COLO668 (cell line): ENCODE measurements at regions not wholly inside any gene's neighbourhood (a gene's known extent, or its start where the extent isn't known, plus 50 kb on each side); places are given as distances from the start of the nearest gene placed in this dataset.
"Not testable (repeated sequence)": the region's sequence is repeated elsewhere in the genome, so short reads cannot be mapped to it uniquely, and the experiment has no call there.

Experiments used
- DNase-seq: peaks from one replicate; lab custom pipeline; 2025; ENCODE audit not compliant: unreplicated experiment; lab: John Stamatoyannopoulos, UW

DNA sequence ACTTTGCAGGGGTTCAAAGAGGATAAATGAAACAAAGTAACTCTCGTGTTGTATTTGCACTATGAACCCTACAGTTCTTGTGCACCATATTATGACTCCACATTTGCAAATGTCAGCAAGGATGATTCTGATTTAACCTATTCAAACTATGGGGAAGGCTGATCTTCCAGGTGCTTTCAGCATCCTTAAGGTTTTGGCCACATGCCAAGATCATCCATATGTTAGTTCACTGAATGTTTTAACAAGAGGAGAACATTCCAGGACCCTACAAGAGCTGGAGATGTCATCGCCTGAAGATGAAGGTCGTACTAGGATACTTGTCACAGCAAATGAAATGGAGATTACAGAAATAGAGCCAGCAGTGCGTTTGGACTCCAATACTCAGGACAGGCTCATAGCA is 114.2 kb downstream of the DHRS2 start:
- DNase-seq = no peak

GRCh38 chr14:23751616-23752015 is 115.5 kb downstream of the DHRS2 start:
- no peak for DNase-seq

DNA sequence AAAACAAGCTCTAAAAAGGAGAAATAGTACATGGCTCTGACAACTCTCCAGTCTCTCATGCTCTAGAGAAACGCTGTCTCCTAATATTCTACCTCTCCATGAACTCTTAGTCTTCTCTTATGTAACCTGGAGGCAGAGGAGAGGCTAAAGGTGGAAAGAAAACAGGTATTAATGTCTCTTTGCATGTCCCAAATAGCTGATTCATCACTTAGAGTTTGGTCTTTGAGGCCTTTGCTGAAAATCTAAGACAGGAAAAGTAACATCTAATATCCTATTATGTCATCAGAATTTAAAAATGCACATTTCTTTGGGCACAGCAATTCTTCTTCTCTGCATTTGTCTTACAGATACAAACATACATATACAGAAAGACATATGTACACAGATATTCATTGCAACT is 127.2 kb downstream of the DHRS2 start:
- no peak for DNase-seq

GRCh38 chr14:23766737-23767401 is 130.7 kb downstream of the DHRS2 start:
- DNase-seq = no peak

DNA sequence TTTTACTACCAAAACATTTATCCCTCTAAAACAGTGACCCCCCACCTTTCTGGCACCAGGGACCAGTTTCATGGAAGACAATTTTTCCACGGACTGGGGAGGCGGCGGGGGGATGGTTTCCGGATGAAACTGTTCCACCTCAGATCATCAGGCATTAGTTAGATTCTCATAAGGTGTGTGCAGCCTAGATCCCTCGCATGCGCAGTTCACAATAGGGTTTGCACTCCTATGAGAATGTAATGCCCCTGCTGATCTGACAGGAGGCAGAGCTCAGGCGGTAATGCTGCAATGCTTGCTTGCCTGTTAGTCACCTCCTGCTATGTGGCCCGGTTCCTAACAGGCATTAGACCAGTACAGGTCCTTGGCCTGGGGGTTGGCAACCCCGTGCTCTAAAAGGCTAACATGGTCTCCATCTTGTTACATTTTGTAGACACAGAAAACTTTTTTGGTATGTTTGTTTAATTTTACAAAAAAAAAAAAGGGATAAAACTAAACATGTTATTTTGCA is 133.1 kb downstream of the DHRS2 start:
- DNase-seq = not testable (repeated sequence)

GRCh38 chr14:23773981-23774380 is 137.8 kb downstream of the DHRS2 start:
- no peak for DNase-seq

DNA sequence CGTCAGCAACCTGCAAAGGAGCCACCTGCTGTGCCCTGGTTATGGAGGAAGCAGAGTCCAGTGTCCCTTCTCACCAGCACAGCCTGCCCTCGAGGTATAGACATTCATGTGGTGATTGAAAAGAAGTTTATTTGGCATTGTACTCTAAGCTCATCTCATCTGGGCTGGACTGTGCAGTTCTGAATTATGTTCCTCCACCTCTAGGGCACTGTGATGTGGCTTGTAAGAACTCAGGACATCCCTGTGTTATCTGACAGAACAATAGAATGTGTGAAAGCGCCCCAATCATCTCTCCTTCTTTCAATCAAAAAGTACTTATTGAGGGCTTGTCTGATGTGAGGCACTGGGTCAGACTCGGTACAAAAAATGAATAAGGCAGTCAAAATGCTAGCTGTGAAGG is 140.1 kb downstream of the DHRS2 start:
- DNase-seq = peak; percentile 20

DNA sequence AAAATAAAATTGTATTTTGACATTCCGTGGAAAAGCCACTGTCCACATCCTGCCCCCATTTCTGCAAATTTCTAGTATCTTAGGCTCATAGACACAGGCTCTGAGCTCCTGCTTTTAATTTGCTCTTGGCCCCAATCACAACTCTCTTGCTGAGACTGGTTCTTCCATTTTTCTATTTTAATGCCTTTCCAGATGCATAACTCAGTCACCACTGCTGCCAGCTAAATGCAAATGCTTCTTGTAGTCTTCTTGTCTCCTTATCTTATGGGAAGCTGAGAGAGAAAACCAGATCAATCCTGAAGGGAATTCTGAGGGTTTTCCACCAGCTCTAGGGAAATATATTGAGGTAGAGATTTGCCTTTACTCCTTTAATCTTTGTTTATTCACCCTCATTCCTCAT is 149.0 kb downstream of the DHRS2 start:
- DNase-seq = no peak

GRCh38 chr14:23787436-23787835 is 151.3 kb downstream of the DHRS2 start:
- no peak for DNase-seq

GRCh38 chr14:23789696-23790095 is 153.5 kb downstream of the DHRS2 start:
- no peak for DNase-seq

DNA sequence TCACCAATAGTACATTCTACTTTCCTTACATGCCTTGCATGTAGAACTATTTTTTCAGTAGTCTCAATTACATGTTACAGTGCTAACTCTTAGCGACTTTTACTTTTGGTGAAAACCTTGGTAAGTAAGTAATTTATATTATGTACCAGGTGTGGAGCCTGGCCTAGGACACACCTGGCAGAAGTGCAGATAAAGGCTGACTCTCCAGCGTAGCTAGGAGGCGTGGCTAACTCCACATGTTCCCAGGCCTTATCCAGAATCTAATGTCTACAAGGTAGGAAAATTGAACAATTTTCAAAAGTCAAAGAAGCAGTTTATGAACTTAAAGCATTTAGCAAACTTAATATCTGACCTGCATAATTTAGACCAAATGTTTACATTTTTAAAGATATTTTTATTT is 157.4 kb downstream of the DHRS2 start:
- no peak for DNase-seq

- no peak for DNase-seq
Observed at GRCh38 chr14:23800811-23801210, 152.8 kb upstream of the DHRS4 start.

- no peak for DNase-seq
Observed at GRCh38 chr14:23801766-23802165, 151.8 kb upstream of the DHRS4 start.

GRCh38 chr14:23804817-23805216 is 148.8 kb upstream of the DHRS4 start:
- DNase-seq = no peak

DNA sequence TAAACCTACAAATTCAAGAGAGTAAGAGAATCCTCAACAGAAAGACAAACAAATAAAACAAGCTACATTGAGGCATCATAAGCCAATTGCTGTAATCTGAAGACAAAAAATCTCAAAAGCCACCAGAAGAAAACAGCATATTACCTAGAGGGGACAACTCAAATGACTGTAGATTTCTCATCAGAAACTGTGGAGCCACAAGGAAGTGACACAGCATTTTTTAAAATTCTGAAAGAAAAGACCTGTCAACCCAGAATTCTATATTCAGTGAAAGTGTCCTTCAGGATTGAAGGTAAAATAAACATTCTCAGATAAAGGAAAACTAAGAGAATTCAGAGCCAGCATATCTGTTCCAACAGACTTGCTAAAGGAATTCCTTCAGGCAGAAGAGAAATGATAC is 147.8 kb upstream of the DHRS4 start:
- DNase-seq = no peak

DNA sequence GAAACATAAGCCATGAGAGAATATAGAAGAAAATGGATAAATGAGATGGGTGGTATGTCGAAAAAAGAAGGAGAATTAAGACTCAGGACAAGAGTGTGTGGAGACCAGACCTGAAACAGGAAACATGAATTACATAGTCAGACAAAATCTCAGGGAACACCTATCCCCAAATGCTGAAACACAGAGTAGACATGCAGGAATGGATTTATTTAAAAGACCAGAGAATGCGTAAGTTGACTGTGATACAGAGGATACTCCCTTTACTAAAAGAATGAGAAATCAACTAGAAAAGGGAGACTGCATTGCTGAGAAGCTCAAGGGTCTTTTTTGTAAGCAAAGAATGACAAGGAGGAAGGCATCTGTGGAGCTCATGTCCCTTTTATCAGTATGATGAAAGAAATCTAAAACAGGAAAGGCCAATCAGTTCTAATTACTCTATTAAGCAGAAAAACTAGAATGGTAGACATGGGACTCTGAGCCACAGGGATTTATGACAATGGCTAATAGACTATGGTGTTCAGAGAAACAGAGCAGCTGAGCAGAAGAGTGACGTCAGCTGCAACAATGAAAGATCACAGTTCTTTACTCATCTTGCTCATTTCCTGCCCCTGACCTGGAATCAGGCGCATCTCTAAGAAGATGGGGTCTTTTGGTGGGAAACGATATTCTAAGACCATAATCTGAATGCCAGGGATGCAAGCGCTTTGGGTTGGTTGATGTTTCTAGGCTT is 138.9 kb upstream of the DHRS4 start:
- no peak for DNase-seq

GRCh38 chr14:23816371-23816770 is 137.2 kb upstream of the DHRS4 start:
- DNase-seq = no peak

GRCh38 chr14:23817164-23817767 is 136.3 kb upstream of the DHRS4 start:
- no peak for DNase-seq

DNA sequence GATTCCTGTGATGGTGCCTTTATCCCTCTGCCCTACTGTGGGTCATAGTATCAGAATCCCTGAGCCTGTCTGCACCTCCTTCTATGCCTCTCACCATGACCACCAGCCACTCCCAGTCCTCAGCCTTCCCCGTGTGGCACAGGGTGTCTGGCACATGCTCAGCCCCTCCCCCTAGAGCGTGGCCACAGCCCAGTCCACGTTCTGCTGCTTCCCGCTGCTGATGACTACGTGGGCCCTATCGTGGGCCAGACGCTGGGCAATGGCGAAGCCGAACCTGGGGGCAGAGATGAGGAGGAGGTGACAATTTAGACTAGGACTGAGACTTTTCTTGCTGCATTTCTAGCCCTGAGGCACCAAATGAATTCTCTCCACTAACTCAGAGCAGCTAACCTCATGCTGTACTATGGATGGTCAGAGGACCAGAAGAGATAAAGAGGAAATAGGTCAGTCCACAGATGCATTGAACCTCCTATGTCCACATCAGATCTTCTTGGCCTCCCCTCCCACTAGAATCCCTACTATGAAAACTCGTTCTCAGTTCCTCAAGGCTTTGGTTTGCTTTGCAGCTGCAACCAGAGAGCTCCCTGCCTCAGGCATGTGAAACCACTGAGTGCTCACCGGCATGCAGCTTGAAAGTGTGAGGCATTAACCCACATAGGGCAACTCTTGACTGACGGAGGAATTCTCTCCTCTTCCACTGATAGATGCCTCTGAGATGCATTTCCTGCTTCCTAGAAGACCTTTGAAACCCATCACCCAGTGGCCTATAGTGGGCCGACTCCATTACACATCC is 126.3 kb upstream of the DHRS4 start:
- DNase-seq = no peak

DNA sequence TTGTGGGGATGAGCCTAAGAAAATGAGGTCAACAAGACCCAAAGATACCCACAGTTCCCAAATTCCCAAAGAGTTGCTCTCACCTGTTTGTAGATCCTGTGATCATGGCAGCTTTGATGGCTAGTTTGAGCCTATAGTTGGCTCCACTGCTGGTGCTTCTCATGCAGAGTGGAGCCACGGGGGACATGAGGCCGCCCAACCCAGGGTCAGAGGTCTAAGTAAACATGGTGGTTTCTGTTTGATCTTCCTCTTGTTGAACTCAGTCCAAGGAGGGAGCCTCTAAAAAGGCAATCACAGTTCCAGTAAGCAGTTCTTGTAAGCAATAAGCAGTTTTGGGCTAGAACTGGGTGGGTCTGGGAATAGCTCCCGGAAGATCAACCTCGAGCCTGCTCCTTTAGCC is 125.6 kb upstream of the DHRS4 start:
- no peak for DNase-seq

- DNase-seq = no peak
Observed at GRCh38 chr14:23828616-23829015, 125.0 kb upstream of the DHRS4 start.
